ENCODE measurements at regions not wholly inside any gene's neighbourhood (a gene's known extent, or its start where the extent isn't known, plus 50 kb on each side); places are given as distances from the start of the nearest gene placed in this dataset.
A peak's percentile ranks its signal among the peaks of the same experiment; 100 is the strongest.
"Not testable (repeated sequence)": the region's sequence is repeated elsewhere in the genome, so short reads cannot be mapped to it uniquely, and the experiment has no call there.

DNA sequence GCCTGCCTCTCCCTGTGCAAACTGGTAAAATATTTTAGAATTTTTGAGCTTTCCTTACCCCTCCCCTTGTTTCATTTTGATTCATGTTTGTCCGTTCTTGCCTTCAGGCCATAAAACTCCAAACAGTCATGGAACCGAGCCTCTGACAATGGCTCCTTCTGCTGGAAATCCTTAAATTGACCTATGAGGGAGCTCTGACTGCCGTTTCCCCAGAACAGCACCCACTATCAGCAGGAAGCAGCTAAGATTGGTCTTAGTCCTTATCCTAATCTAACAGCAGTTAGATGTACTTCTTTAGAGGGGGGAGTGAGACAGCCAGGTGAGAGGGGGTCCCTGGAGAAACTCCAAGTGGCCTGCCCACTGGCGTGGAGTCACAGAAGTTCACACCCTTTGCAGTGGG lies 106.7 kb downstream of the FAM174A start:
- intact Hi-C loops (cut with DNase I), result no loop called here
- ATAC-seq, result no peak

DNA sequence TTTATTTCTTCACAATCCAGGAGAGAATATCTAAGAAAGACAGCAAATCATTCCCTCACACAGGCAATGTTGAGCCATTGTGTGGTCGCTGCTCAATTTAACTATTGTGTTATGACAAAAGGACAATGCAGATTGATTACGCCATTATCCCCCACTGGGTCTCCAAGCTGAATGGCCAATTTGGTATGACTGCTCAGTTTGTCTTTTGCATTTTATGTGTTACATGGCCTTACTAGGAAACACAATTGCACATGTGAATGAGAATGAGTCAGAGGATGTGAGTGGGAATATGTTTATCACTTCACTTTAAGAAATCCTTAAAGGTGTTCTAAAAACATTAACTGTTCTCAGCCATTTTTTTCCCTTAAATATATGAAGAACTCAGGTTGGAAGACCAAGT lies 108.3 kb downstream of the FAM174A start:
- intact Hi-C loops (cut with DNase I), result no loop called here
- ATAC-seq (no peak), DNase-seq (ENCODE audit: missing footprints) (no peak)

More for the DNA sequence above, 106.7 kb downstream of the FAM174A start:
- no peak for DNase-seq (ENCODE audit: missing footprints)

- ATAC-seq, result no peak
- DNase-seq (ENCODE audit: missing footprints), result no peak
Measured at GRCh38 chr5:100644185-100644584, 109.0 kb downstream of the FAM174A start.

GRCh38 chr5:100644776-100645175 lies 109.6 kb downstream of the FAM174A start:
- intact Hi-C loops (cut with DNase I), result no loop called here
- ATAC-seq (no peak), DNase-seq (ENCODE audit: missing footprints) (no peak)

More at GRCh38 chr5:100644185-100644584, 109.0 kb downstream of the FAM174A start:
- intact Hi-C loops (cut with DNase I), result no loop called here

DNA sequence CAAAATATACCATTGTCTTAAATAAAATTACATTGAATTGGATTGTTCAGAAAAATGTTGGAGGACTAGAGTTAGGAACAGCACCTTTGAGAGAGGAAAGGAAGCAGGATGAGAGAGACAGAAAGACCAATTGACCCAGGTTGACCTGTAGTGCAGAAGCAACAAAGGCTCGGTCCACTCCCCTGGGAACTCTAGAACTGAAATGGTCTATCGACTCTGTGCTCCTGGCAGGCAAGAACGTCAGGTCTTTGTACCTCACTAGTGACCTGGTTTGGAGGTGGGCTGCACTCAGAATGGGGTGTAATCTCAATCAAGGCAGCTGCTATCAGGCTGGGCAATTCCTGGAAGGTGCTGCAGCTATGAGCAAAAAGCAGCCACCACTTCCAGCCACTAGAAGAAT lies 110.8 kb downstream of the FAM174A start:
- DNase-seq (ENCODE audit: missing footprints), result no peak
- intact Hi-C loops (cut with DNase I), result no loop called here
- no peak for ATAC-seq

GRCh38 chr5:100646691-100647090 lies 111.5 kb downstream of the FAM174A start:
- intact Hi-C loops (cut with DNase I), result no loop called here
- no peak for DNase-seq (ENCODE audit: missing footprints)
- no peak for ATAC-seq

GRCh38 chr5:100647461-100648230 lies 112.5 kb downstream of the FAM174A start:
- intact Hi-C loops (cut with DNase I), result no loop called here
- no peak for ATAC-seq
- peak; percentile 87 for DNase-seq (ENCODE audit: missing footprints)

GRCh38 chr5:100654895-100655294 lies 119.7 kb downstream of the FAM174A start:
- DNase-seq (ENCODE audit: missing footprints), result no peak
- intact Hi-C loops (cut with DNase I), result no loop called here
- ATAC-seq, result no peak

DNA sequence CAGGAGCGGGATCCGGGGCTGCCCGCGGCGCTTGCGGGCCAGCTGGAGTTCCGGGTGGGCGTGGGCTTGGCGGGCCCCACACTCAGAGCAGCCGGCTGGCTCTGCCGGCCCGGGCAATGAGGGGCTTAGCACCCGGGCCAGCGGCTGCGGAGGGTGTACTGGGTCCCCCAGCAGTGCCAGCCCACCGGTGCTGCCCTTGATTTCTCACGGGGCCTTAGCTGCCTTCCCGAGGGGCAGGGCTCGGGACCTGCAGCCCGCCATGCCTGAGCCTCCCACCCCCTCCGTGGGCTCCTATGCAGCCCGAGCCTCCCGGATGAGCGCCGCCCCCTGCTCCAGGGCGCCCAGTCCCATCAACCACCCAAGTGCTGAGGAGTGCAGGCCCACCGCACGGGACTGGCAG lies 121.6 kb downstream of the FAM174A start:
- DNase-seq (ENCODE audit: missing footprints); intact Hi-C loops (cut with DNase I); ATAC-seq: not testable (repeated sequence)

DNA sequence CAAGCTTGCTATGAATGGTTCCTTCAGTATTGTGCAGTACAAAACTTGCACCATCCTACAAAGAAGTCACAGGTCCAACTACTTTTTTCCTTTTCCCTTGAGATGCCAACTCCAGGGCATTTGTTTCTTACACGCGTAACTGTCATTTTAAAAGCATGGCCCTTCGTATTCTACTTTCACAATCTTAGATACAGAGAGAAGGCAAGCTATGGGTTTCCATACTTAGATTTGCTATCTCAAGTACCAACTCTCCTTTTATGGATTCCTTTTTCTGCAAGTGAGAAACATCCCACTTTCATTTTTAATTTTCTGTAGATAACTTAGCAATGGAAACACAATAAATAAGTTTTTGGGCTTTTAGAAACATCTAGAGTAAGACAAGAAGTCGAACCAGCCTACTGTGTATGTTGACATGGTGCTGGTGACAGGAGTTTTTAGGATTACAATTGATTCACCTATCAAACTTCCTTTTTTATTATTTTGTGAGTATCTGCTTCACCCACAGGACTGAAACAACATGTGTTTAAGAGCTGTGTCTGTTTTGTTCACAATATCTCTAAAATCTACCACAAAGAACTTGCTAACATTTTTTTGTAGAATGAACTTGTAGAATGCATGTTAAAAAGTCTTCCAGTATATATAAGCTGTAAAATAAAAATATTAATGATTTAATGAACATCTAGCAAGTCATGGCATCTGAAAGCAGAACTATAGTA lies 124.1 kb downstream of the FAM174A start:
- intact Hi-C loops (cut with DNase I), result no loop called here
- no peak for DNase-seq (ENCODE audit: missing footprints)

GRCh38 chr5:100664140-100664539 lies 129.0 kb downstream of the FAM174A start:
- intact Hi-C loops (cut with DNase I), result no loop called here
- DNase-seq (ENCODE audit: missing footprints) (no peak), ATAC-seq (no peak)

More for the DNA sequence above, 124.1 kb downstream of the FAM174A start:
- ATAC-seq, result no peak

- ATAC-seq, result no peak
- no peak for DNase-seq (ENCODE audit: missing footprints)
Measured at GRCh38 chr5:100667161-100667630, 132.0 kb downstream of the FAM174A start.

DNA sequence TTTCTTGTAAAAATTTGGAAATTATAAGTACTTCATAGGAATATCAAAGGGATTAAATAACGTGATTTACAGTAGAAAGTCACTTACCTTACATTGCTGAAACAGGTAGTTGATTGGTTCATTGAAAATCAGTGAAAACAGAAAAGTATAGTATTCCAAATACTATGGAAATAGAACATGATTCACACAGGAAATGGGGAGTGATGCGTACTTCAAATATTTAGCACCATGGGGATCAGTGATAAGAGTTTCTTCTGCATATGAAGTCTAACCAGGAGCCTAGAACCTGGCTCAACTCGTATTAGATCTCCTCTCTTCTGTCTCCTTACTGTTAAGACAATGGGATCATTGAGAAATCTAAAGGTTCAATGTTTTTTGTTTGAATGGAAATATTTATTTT lies 133.3 kb downstream of the FAM174A start:
- intact Hi-C loops (cut with DNase I), result no loop called here
- ATAC-seq, result no peak
- DNase-seq (ENCODE audit: missing footprints), result no peak

More at GRCh38 chr5:100667161-100667630, 132.0 kb downstream of the FAM174A start:
- intact Hi-C loops (cut with DNase I), result no loop called here

GRCh38 chr5:100676817-100677631 lies 141.8 kb downstream of the FAM174A start:
- ATAC-seq (no peak), DNase-seq (ENCODE audit: missing footprints) (no peak)
- intact Hi-C loops (cut with DNase I), result no loop called here

DNA sequence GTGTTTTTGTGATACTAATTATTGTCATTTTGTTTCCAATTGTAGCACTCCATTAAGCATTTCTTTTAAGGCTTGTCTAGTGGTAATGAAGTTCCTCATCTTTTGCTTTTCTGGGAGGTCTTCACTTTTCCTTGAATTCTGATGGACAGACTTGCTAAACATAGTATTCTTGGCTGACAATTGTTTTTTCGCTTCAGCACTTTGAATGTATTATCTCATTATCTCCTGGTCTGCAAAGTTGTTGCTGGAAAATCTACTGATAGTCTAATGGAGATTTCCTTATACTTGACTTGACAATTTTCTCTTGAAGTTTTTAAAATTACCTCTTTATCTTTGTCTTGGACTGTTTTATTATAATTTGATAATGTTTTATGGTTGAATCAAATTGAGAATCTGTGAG lies 147.5 kb downstream of the FAM174A start:
- DNase-seq (ENCODE audit: missing footprints) (no peak), ATAC-seq (no peak)
- intact Hi-C loops (cut with DNase I), result no loop called here

GRCh38 chr5:100683881-100684280 lies 148.7 kb downstream of the FAM174A start:
- intact Hi-C loops (cut with DNase I), result no loop called here
- no peak for DNase-seq (ENCODE audit: missing footprints)
- no peak for ATAC-seq

GRCh38 chr5:100685122-100685521 lies 149.9 kb downstream of the FAM174A start:
- DNase-seq (ENCODE audit: missing footprints); ATAC-seq; intact Hi-C loops (cut with DNase I): not testable (repeated sequence)

GRCh38 chr5:100688834-100689233 lies 153.7 kb downstream of the FAM174A start:
- DNase-seq (ENCODE audit: missing footprints); intact Hi-C loops (cut with DNase I); ATAC-seq: not testable (repeated sequence)

- no peak for DNase-seq (ENCODE audit: missing footprints)
- intact Hi-C loops (cut with DNase I), result no loop called here
- ATAC-seq, result no peak
Measured at GRCh38 chr5:100690036-100690560, 154.9 kb downstream of the FAM174A start.

Measured in Right ventricle myocardium inferior (tissue), 1 donor.